Endothelial cell (in vitro differentiated cells): ENCODE measurements at regions not wholly inside any gene's neighbourhood (a gene's known extent, or its start where the extent isn't known, plus 50 kb on each side); places are given as distances from the start of the nearest gene placed in this dataset.

Experiments used
- DNase-seq: peaks from one replicate; pipeline ENCODE4 v3.0.0; 2021; ENCODE audit warnings: low spot score
- H3K27ac Mint-ChIP-seq: one replicate; pipeline ENCODE4 v1.8.0; 2021; ENCODE audit warnings: mixed read lengths, inconsistent platforms; ENCODE audit not compliant: unreplicated experiment
- H3K27me3 Mint-ChIP-seq: one replicate; pipeline ENCODE4 v1.8.0; 2021; ENCODE audit warnings: mild to moderate bottlenecking, moderate library complexity, mixed read lengths, inconsistent platforms; ENCODE audit not compliant: unreplicated experiment
- H3K36me3 Mint-ChIP-seq: one replicate; pipeline ENCODE4 v1.8.0; 2021; ENCODE audit warnings: mild to moderate bottlenecking, low read depth, mixed read lengths, inconsistent platforms; ENCODE audit not compliant: unreplicated experiment
- H3K4me1 Mint-ChIP-seq: one replicate; pipeline ENCODE4 v1.8.0; 2021; ENCODE audit warnings: mild to moderate bottlenecking, mixed read lengths, inconsistent platforms; ENCODE audit not compliant: unreplicated experiment
- H3K4me3 Mint-ChIP-seq: one replicate; pipeline ENCODE4 v1.8.0; 2021; ENCODE audit warnings: mild to moderate bottlenecking, mixed read lengths, inconsistent platforms; ENCODE audit not compliant: unreplicated experiment
- H3K9me3 Mint-ChIP-seq: one replicate; pipeline ENCODE4 v1.8.0; 2021; ENCODE audit warnings: mixed read lengths, inconsistent platforms; ENCODE audit not compliant: unreplicated experiment
- TF ChIP-seq, protein P1 (sequence below): fragments of 200-600 bp; sonication (generic); IDR thresholded peaks from one replicate; pipeline ENCODE4 v1.5.0; 2021; ENCODE audit warnings: antibody characterized with exemption; ENCODE audit not compliant: unreplicated experiment

DNA sequence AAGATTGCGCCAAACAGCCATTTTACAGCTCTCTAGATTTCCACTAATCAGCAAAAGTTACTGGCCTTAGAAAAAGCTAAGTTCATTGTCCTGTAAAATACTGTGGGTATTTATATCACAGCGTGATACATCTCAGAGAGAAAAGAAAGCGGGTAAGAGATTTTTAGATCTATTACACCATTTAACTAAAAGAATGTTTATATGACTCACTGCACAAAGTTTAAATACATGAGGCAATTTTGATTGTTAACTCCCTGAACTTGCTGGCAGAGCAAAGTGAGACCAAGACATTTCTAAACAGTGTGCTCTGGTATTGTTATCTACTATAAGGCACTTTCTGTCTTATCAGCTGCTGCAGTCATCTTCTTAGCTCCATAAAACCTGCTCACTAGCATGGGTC lies 314.3 kb downstream of the EPHA7 start:
- Mint-ChIP-seq H3K4me3 (no peak overlapping the region), H3K27ac (no peak overlapping the region), H3K9me3 (no peaks in the 10 kb centered on the region), H3K4me1 (no peaks in the 10 kb centered on the region), H3K36me3 (no peaks in the 10 kb centered on the region), H3K27me3 (no peaks in the 10 kb centered on the region)
- TF ChIP-seq, protein P1, sequence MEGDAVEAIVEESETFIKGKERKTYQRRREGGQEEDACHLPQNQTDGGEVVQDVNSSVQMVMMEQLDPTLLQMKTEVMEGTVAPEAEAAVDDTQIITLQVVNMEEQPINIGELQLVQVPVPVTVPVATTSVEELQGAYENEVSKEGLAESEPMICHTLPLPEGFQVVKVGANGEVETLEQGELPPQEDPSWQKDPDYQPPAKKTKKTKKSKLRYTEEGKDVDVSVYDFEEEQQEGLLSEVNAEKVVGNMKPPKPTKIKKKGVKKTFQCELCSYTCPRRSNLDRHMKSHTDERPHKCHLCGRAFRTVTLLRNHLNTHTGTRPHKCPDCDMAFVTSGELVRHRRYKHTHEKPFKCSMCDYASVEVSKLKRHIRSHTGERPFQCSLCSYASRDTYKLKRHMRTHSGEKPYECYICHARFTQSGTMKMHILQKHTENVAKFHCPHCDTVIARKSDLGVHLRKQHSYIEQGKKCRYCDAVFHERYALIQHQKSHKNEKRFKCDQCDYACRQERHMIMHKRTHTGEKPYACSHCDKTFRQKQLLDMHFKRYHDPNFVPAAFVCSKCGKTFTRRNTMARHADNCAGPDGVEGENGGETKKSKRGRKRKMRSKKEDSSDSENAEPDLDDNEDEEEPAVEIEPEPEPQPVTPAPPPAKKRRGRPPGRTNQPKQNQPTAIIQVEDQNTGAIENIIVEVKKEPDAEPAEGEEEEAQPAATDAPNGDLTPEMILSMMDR: no peak
- DNase-seq: no peak

DNA sequence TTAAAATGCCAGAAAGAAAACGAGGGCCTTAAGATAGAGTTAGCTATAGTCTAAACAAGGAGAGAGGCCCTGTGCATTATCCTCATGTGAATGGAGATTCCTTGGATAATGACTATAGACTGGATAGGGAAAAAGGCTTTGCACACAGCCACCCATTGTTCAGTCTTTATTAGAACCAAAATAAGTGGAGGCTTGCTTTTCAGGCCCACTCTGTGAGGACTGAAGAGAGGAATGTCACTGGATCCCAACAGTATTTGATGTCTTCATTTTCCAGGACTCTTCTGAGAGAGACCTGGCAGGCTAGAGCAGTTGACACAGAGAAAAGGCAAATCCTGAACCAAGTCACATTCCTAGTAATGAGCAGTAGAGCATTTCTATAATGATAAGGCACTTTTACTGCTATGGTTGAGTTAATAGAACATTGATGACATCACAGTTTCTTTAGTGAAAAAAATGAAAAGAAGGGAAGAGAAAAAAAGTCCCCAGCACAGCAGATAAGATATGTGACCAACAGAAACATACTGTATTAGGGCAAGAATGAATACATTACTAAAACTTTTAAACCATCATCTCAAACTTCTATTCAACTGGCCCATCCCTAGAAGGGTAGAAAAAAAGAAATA lies 315.1 kb downstream of the EPHA7 start:
- H3K27ac Mint-ChIP-seq: no peak overlapping the region
- TF ChIP-seq, protein P1: no peak
- no peak for DNase-seq
- H3K9me3 Mint-ChIP-seq: no peaks in the 10 kb centered on the region
- H3K4me3 Mint-ChIP-seq: no peak overlapping the region
- H3K36me3 Mint-ChIP-seq: no peaks in the 10 kb centered on the region
- no peaks in the 10 kb centered on the region for H3K27me3 Mint-ChIP-seq
- no peaks in the 10 kb centered on the region for H3K4me1 Mint-ChIP-seq

- no peaks in the 10 kb centered on the region for H3K9me3 Mint-ChIP-seq
- H3K27me3 Mint-ChIP-seq: peaks cover 2% of the 10 kb centered on the region
- no peak overlapping the region for H3K4me3 Mint-ChIP-seq
- H3K4me1 Mint-ChIP-seq: peaks cover 16% of the 10 kb centered on the region
- no peak for DNase-seq
- TF ChIP-seq, protein P1: no peak
- H3K36me3 Mint-ChIP-seq: no peaks in the 10 kb centered on the region
- H3K27ac Mint-ChIP-seq: no peak overlapping the region
Measured at GRCh38 chr6:93088621-93089501, 330.5 kb downstream of the EPHA7 start.

DNA sequence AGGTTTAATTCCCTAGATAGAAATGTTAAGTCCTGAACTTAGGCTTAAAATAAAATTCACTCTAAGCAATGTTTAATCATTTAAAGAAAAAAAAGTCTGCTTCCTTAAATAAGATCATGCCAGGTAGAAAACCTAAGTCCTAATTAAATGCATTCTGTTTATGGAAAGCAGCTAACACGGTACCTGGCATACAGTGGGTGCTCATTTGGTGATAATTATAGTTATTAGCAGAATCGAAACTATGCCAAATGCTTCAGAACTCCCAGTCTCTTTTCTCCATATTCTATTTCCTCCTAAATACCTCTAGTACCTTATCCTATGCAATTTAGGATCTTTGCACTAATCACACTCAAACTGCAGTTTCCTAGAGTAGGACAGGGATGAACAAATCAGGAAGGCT lies 331.8 kb downstream of the EPHA7 start:
- Mint-ChIP-seq H3K27ac (no peak overlapping the region), H3K27me3 (no peaks in the 10 kb centered on the region), H3K36me3 (no peaks in the 10 kb centered on the region), H3K4me3 (no peak overlapping the region), H3K9me3 (no peaks in the 10 kb centered on the region), H3K4me1 (peaks cover 16% of the 10 kb centered on the region)
- no peak for DNase-seq
- TF ChIP-seq, protein P1: no peak

DNA sequence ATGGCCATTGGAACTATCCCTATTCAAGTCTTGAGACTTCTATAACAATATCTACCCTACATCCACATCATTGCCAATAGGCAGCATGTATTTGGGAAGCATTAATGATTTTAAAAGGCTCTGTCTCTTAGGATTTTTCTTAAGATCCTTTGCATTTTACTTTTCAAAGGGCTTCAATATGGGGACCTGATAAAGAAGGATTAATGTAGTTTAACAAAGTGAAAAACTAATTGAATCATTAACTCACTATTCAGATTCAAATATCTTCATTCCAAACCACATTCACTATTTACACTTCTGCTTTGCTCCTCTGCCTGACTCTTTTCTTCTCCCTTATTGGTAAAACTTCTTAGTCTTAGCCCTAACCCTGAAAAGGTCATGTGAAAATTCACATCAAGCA lies 333.0 kb downstream of the EPHA7 start:
- no peak overlapping the region for H3K27ac Mint-ChIP-seq
- H3K9me3 Mint-ChIP-seq: no peaks in the 10 kb centered on the region
- H3K27me3 Mint-ChIP-seq: no peaks in the 10 kb centered on the region
- H3K4me3 Mint-ChIP-seq: no peak overlapping the region
- no peak for DNase-seq
- no peaks in the 10 kb centered on the region for H3K36me3 Mint-ChIP-seq
- H3K4me1 Mint-ChIP-seq: peaks cover 16% of the 10 kb centered on the region
- TF ChIP-seq, protein P1: no peak
